GM12873 (cell line): ENCODE measurements at regions not wholly inside any gene's neighbourhood (a gene's known extent, or its start where the extent isn't known, plus 50 kb on each side); places are given as distances from the start of the nearest gene placed in this dataset.

Experiments used
- CTCF ChIP-seq: IDR thresholded peaks from 2 replicates; pipeline ENCODE4 v1.5.1; 2012; ENCODE audit warnings: low read depth, mild to moderate bottlenecking, moderate library complexity, low read length, control low read depth; ENCODE audit not compliant: insufficient read depth; ENCODE audit errors: missing control alignments

DNA sequence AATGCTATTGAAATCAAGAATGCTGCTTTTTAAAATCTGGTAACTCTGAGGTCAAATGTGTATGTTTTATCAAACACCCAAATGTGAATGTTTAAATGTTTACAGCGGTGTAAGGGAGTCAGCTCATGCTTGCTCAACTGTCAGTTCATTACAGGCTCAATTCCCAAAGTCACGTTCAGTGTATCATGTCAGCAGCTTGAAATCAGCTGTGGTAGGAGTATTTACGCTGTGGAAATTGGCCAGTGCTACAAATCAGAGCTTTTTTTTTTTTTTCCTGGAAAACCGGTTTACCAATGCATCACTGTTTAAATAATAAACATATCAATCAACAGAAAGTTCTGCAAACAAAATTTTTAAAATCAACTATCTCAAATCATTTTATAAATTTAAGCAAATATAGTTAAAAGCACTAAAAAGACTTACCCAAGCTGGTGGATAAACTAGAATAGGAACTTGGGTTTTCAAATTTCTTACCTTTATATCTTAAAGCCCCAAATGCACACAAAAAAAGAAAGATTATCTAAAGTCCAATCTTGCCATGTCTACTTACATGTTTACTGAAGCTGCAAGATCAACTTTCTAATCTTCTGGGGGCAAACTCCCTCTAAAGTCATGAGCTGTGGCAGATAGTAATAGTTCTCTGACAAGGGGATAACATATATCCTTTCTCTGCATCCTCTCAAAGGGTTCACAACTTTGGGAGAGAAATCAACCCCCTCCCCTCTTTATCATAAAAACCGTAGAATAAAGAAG lies 57.6 kb upstream of the GRAMD2B start:
- no peak for TF ChIP-seq CTCF

DNA sequence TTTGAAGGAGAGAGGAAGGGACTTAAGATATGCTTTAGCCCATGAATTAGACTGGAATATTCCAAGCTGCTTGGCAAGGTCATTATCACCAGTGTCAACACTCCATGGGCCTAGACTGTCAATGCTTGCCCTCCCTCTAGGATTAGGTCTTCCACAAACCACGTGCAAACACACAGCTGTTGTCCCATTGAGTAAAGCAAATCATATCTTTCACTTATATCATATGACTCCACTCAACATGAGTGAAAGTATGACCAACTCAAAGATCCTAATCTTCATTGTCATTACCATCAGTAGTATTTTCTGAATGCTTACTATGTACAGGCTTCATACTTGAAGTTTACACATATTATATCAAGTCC lies 57.0 kb upstream of the GRAMD2B start:
- no peak for TF ChIP-seq CTCF

- TF ChIP-seq CTCF: no peak
Measured at GRCh38 chr5:126368239-126368812, 54.9 kb upstream of the GRAMD2B start.

DNA sequence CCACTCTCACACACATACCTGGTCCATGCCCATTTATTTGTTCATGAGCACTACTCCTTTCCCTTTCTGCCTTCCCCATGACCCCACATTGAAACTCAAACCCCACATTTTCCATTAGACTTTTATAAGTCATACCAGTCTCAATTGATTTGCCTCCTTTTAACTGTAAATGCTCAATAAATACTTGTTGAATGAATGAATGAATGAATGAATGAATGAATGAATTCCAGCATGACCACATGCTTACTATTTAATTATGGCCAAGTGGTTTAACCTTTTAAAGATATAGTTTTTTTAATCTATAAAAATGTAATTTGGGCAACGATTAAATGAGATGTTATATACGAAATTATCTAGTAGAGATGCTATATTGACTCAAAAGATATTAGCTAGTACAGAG lies 54.1 kb upstream of the GRAMD2B start:
- no peak for TF ChIP-seq CTCF

DNA sequence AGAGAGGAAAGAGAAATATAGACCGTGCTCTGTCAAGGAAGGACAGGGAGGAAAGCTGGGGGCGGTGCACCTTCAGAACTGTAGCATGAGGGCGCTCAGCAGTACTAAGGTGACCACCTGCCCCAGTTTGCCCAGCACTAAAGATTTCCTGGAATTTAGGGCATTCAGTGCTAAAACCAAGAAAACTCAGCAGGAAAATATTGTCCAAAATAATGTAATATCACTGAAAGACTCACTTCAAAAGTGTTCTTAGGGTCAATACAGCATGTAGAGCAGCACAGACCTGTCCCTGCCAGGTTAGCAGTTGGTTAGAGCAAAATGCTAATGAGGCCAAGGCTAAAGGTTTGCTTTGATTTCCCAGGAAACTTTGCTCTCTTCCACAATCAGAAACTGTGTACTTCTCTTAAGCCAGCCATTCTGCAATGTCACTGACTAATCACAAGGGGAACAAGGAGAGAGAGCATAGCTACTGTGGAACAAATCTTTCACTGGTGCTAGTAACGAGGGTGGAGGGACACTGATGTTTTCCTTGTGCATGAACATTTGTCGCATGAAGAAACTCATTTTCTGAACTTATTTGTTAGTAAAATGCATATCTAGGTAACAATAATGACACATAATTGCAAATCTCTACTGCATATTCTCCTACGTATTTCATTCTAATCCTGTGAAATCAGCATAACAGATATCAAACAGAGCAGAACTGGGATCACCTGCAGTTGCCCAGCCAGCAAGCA lies 53.0 kb upstream of the GRAMD2B start:
- TF ChIP-seq CTCF: no peak

GRCh38 chr5:126370796-126371718 lies 52.2 kb upstream of the GRAMD2B start:
- TF ChIP-seq CTCF: no peak
